NCI-H2227 treated with DMSO at 0.1 percent for 48 hours (cell line): ENCODE measurements at regions not wholly inside any gene's neighbourhood (a gene's known extent, or its start where the extent isn't known, plus 50 kb on each side); places are given as distances from the start of the nearest gene placed in this dataset.

Experiments used
- DNase-seq: peaks from one replicate; lab custom pipeline; 2025; lab: John Stamatoyannopoulos, UW

DNA sequence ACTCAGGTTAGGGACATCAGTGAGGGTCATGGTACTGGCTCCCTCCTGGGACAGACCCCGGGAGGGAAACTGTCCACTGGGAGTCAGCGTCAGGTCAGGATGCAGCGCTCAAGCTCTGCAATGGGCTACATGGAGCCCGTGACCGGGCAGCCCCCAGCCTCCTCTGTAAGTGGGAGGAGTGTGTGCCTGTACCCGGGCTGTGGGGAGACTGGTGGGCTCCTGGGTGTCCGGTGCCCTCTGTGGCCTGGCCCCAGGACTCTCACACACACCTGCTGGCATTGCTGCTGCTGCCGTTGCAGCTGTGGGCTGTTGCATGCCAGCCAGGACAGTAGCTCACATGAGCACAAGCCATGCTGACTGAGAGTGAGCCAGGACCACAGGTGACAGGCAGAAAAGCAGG lies 630.3 kb downstream of the TBC1D22A start:
- DNase-seq = no peak

DNA sequence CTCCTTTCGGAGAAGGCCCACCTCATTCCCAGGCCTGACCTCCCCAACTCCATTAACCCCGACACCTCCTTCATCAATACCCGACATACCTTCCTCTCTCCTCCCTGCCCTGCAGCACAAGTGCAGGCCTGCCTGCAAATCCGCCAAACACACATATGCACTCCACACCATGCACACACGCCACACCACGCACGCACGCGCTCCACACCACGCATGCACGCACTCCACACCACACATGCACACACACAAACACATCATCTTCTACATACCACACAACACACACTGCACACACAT lies 629.6 kb downstream of the TBC1D22A start:
- no peak for DNase-seq

DNA sequence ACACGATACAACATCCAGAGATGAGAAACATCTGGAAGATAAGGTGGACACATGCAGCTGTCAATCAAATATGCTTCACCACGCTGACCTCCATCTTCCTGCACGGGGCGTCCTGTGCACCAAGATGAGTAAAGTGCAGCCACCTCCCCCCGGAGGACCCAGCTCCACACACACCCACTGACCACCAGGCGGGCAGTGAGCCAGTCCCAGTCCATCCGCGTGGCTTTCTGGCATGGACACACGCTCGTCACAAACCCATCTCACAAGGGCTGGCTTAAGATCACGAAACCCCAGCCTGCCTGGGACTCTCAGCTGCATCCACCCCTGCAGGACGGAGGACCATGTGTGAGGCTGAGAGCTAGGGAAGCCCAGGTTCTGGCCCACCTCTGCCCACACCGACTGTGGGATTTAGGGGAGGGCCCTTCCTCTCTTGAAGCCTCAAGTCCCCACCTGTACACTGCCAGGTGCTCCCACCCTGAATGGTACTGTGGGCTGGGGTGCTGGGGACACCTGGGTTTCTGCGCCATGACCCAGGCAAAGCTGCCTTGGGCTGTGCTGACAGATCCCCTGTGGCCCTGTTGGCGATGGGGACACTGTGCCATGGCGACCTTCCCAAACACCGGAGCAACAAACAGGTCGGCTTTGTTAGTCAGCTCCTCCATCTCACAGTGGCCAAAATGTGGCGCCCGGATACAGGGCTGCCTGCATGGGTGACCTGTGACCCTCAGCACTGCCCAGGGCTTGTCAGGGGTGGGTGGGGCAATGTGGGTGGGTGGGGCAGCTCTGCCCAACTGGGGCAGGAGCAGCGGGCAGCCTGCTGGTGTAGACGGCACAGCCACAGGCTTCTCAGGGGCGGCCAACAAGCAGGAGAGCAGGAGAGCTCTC lies 629.0 kb downstream of the TBC1D22A start:
- no peak for DNase-seq

DNA sequence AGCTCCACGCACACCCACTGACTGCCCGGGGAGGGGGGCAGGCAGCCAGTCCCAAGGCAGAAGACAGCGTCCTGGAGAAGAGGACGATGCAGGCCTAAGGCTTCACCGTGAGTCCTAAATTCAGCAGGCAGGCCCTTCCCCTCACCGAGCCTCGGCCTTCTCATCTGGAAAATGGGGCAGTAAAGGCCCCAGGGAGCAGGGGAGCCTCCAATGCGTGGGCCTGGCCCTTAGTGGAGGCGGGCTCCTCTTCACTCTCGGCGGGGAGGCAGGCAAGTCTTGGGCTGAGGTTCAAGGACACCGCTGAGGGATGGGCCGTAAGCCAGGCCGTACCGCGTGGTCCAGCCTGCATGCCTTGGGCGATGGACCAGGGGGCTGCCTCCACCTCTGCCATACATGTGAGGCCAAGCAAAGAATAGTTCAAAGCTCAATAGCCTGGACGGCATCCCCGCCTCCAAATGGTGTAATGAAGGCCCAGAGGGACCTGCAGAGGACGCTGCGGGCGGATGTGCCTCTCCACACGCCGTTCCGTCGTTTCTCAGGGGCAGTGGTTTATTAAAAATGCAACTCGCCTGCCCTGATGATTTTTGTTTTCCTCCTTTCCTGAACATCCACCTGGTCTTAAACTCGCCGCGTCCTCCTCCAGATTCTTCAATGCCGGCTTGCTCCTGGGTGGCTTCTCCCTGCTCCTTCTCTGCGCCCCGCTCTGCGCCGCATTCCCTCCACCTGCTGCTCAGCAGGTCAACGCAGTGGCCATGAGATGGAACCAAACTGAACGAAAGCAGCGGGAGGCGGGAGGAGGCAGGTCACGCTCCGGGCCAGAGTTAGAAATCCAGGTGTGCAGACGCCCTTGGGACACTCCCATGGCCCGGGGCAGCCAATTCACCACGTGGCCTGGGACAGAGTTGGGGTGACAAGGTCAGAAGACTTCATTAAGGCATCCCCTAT lies 627.8 kb downstream of the TBC1D22A start:
- DNase-seq = no peak

DNA sequence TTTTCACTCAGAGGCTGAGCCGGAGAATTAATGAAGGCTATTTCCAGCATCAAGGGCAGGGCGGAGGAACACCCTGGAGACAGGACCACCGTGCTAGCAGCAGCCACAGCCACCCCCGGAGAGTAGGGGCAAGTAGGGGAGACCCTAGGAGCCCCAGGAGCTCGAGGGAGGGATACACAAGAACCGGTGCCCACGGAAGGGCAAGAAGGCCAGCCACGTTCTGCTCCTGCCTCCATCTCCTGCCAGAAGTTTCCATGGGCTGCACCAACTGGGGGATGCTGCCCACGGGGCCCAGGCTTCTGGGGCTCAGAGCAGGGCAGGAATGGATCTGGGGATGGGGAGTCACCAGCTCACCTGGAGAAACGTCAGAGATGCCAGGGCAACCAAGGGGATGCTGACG lies 626.8 kb downstream of the TBC1D22A start:
- no peak for DNase-seq

DNA sequence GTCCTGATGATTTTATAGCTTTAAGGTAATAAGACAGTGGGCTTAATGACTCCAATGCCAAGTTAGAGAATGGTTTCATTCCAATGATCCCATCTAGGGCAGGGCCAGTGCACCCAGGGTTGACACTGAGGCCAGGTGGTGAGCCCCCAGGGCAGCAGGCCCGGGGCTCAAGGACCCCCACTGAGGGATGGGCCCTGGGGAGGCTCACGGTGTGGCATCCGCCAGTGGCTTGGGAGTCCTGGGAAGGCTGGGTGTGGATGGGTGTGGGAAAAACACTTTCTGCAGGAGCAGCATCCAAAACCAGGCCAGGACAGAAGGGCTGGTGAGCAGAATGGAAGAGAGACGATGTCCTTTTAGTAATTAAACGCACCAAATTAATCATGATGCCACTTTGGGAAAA lies 626.3 kb downstream of the TBC1D22A start:
- no peak for DNase-seq

DNA sequence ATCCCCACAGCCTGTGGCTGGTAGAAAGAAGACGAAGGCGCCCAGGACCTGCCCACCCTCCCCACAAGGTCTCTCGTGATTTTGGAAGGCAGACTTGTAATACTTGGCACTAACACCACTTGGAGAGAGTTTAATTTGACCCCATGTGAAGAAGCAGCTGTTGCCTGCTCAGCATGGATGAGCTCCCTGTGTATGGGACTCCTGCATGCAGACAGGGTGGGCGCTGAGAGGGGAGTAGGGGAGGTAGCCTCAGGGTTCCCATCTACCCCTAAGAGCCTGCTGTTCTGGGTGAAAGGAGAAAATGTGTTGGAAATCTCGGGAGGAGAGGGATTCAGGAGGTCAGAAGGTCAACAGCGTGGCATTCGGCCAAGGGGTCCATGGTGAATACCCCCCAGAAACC lies 625.9 kb downstream of the TBC1D22A start:
- no peak for DNase-seq

DNA sequence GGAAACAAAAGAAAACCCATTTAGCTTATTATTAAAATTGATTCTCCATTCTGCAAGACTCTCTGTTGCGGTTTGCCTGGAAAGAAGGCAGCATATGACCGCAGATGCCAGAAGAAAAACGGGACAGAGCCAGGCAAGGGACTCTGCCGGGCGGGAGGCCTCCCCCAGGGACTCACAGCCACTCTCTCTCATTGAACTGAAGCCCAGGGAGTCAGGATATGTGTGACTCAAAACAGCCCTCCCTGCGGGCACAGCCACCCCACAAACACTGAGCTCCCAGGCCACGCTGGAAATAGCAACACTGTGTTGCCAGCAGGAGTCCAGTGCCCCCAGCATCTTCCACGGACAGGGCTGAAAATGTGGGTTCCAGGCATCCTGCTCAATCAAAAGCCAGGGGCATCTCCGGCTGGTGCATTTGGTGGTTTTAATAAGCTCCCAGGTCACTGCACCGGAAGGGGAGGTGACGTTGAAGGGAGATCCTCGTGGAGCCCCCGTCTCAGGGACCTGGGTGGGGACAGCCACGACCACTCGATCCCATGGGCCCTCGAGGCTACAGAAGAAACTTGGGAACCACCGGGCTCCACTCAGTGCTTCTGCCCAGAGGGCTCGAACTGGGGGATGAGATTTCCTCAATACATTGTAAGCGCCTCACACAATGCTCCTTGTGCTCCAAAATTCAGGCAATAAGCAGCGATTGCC lies 624.5 kb downstream of the TBC1D22A start:
- no peak for DNase-seq

DNA sequence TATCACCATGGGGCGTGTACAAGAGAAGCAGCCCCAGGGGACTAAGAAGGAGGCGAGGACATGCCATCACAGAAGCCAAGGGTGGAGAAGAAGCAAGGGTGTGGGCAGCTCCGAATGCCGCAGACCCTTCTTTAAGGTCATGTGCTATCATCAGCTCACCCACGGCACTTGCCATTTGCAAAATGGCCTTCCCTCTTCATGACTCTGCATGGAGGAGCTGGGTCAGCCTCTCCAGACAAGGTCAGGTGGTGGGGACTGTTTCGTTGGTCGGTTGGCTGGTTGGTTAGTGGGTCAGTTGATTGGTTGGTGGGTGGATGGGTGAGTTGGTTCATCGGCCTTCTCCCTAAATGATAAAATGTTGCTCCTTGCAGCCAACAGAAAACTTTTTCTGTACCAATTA lies 622.5 kb downstream of the TBC1D22A start:
- DNase-seq = no peak

DNA sequence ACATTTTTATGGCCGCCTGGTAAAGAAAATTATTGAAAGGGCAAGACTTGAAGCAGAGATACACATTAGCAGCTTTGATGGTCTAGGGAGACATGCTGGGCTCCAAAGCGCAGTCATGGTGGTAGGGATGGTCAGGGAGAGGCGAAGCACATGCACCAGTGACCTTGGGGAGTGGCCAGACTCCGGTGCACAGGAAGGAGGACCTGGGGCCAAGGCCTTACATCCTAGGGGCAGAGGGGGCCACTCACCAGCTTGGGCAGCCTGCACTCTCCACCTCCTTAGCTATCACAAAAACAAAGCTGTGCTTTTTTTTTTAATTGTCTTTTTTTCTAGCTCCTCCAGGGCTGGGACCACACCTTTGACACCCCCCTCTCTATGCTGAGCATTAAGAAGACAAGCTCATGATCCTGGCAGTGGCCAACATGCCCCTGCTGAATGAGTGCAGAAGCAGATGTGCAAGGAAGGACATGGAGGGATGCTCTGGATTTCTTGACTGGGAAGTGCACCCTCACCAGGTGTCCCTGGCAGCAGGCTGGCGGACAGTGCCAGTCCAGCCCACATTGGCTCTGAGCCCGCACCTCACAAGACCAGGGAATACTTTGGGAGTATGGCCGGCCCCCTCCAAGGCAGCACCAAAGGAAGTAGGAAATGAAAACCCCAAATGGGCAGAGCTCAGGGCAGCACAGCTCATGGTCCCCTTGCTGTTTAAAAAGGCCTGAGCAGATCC lies 619.9 kb downstream of the TBC1D22A start:
- DNase-seq = no peak

DNA sequence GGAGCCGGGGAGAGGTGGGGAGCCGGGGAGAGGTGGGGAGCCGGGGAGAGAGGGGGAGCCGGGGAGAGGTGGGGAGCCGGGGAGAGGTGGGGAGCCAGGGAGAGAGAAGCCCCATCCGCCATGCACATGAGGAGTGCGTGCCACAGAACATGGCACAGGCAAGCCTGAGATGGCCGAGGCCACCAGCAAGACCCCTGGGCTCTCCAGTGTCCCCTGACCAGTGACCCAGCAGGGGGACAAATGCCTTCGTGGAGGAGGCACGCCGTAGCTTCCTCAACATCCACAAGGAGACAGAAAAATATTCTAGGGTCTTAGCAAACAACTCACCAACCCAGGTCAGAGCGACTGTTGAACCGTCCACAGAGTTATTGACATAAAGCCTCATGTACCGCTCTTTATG lies 618.8 kb downstream of the TBC1D22A start:
- no peak for DNase-seq

DNA sequence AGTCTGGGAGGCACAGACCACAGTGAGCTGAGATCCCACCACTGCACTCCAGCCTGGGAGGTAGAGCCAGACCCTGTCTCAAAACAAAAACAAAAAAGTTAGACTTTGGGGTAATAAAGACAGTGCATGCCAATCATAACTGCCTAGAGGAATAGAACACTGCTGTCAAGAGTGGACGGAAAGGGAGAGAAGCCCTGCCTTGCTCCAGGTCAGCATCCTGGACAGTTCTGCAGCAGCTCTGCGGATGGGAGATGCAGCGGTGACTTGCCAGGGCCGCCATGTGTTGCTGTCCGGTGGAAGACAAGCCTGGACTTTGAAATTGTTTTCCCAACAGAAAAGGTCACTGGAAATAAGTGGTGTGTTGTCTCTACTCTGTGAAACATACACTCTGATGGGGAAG lies 618.2 kb downstream of the TBC1D22A start:
- no peak for DNase-seq

DNA sequence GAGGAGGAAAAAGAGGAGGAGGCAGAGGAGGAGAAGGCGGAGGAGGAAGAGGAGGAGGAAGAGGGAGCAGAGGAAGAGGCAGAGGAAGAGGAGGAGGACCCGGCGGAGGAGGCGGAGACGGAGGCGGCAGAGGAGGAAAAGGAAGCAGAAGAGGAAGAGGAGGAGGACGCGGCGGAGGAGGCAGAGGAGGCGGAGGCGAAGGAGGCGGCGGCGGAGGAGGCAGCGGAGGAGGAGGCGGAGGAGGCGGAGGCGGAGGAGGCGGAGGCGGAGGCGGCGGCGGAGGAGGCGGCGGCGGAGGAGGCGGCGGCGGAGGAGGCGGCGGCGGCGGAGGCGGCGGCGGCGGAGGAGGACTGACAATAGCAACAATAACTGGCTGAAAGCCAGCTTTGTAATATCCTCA lies 616.6 kb downstream of the TBC1D22A start:
- no peak for DNase-seq

DNA sequence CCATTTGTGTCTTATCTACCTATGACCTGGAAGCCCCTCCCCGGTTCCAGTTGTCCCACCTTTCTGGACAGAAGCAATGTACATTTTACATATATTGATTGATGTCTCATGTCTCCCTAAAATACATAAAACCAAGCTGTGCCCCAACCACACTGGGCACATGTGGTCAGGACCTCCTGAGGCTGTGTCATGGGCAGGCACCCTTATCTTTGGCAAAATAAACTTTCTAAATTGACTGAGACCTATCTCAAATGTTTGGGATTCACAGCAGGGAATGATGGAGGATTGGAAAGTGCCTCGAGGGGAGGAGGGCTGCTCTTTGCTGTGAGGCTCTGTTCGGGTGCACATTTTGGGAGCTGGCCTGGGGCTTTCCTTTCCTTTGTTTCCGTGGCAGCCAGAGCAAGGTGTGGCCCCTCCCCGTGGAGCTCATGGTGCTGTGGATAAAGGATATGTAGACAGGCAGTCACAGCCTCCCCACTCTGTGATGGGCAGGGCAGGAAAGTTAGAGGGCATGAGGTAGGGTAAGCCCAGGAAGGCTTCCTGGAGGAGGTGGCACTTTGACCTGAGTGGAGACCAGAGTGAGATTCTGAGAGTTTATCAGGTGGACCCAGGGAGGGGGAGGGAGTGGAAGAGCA lies 615.6 kb downstream of the TBC1D22A start:
- DNase-seq = no peak

DNA sequence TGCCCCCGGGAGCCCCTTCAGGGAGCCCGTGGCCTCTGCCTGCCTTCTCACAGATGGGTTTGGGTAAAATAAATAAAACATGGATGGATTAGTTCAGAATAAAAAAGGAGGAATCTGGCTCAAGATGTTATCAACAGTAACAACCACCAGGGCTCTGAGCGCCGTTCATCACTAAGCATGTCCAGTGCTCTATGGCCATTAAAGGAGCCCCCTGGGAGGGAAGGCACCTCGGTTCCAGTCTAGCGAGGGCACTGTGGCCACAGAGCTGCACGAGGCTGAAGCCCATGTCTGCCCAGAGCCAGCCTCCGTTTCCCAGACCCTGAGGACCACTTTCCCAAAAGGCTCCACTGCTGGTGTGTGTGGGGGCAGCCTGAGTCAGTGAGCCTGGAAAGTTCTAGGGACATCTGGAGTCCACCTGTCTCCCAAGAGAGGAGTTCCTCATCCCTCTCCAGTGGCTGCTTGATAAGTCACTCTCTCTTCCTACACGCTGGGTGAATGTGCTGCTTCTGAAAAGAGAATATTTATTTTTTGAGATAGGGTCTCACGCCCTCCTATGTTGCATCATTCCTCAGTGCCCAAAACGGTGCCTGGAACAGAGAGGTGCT lies 614.6 kb downstream of the TBC1D22A start:
- no peak for DNase-seq

DNA sequence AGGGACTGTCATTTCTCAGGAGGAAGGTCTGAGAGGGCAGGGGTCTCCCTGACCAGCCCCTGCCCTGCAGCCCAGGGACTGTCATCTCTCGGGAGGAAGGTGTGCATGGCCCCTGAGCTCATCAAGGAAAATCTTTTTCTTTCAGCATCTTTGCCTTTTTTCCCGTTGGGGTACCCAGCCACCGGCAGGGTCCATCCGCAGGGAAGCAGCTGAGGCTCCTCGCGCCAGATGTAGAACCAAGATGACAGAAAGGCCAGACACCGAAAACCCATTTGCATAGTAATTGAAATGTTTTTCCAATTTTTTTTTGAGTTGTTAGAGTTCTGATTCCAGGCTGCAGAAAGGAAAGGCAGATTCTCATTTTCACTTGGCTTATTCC lies 613.9 kb downstream of the TBC1D22A start:
- no peak for DNase-seq

DNA sequence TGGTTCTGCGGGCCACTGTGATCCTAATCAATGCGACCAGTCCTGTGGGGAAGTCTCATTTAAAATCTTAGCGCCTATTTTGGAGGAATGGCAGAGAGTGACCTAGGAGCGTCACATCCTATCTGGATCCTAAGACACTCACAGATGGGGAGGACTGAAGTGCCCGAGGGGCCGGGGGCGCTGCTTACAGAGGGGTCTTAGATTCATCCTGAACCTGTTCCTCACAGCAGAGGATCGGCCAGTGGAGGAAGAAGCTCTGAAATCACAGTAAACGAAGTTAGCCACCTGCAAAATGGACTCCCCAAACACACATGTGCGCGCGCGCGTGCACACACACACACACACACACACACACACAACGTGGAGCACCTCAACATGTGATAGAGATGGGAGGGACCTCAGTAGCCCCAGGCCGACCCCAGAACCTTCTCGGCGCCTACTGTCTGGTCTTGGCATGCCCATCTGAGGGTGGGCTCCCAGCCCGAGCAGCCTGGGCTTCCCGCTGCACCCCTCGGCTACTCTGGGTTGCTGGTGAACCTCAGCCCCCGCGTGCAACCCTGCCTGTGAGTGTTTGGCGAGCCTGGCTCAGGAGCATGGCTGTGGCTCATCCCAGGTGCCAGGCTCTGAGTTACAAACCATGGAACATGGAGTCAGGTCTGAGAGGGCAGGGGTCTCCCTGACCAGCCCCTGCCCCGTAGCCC lies 613.3 kb downstream of the TBC1D22A start:
- no peak for DNase-seq

DNA sequence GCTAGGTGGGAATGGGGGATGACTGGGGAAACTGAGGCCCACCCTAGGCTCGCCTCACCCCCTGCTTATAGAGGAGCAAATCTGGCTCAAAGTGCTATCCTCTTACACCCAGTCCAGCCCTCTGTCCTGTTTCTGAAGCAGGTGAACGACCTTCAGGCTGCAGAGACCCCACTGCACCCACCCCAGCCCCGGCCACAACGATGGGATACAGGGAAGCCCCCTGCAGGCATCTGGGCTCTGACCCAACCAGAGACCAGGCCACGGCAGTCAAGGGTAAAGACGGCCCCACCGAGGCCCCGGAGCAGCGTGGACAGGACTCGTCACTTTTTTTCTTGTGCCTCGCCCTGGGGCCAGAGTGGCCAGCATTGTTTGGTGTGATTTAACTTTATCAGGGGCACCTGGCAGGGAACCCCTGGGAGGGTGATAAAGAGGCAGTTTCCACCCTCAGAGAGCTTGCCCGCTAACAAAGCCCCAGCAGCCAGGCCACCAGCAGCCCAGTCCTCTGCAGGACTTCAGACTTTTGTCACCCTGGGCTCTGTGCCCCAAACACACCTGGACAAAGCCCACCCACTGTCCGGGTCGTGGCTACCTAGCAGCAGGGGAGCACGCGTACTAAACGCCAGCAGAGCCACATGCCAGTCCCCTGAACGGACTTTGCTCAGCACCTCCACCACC lies 612.6 kb downstream of the TBC1D22A start:
- no peak for DNase-seq

DNA sequence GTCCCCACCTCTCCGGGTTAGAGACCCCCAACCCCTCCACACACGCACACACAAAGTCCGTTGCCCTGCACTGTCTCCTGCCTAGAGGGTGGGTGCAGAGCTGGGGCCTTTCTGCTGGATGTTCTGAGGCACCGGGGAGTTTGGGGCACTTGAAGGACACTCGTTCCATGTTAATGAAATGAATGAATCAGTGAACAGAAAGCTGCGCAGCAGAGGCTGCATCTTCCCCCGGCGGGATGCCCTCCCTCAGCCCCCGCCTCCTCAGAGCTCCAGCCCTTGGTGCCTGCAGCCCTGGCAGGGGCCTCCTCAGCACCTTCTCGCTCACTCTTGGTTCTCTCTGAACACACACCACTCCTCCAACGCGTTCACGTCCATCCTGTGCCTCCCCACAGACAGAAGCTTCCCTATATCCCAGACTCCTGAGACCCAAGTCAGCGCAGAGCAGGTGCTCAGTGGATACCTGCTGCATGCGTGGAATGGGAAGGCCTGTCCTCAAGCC lies 611.9 kb downstream of the TBC1D22A start:
- no peak for DNase-seq
